HEK293T (cell line): ENCODE measurements at regions not wholly inside any gene's neighbourhood (a gene's known extent, or its start where the extent isn't known, plus 50 kb on each side); places are given as distances from the start of the nearest gene placed in this dataset.

ENCODE experiments used
- CTCF ChIA-PET: fragments of 350-600 bp; formaldehyde crosslinking; extraction: SDS; loops from one replicate; lab custom pipeline; 2021; ENCODE audit warnings: antibody characterized with exemption, inconsistent platforms; lab: Yijun Ruan, JAX
- POLR2A ChIA-PET: fragments of 350-600 bp; formaldehyde crosslinking; extraction: SDS; loops from one replicate; lab custom pipeline; 2020; ENCODE audit warnings: antibody characterized with exemption, inconsistent platforms; lab: Yijun Ruan, JAX
- DNase-seq: peaks from one replicate; pipeline ENCODE4 v3.0.0; 2012; ENCODE audit warnings: mixed read lengths; ENCODE audit errors: extremely low spot score
- ARNT ChIP-seq: fragments of 450-650 bp; IDR thresholded peaks from 2 replicates; pipeline ENCODE4 v1.6.1; 2017; ENCODE audit warnings: mild to moderate bottlenecking
- BHLHE40 ChIP-seq: fragments of 450-650 bp; IDR thresholded peaks from 2 replicates; pipeline ENCODE4 v1.6.1; 2016; ENCODE audit warnings: mild to moderate bottlenecking, moderate library complexity, borderline replicate concordance
- CTBP1 ChIP-seq: fragments of 450-650 bp; IDR thresholded peaks from 2 replicates; pipeline ENCODE4 v1.6.1; 2016; ENCODE audit warnings: borderline replicate concordance
- ELF4 ChIP-seq: fragments of 450-650 bp; IDR thresholded peaks from 2 replicates; pipeline ENCODE4 v1.6.1; 2017; ENCODE audit warnings: antibody characterized with exemption
- FOXA1 ChIP-seq: fragments of 450-650 bp; IDR thresholded peaks from 2 replicates; pipeline ENCODE4 v1.6.1; 2016; ENCODE audit warnings: mild to moderate bottlenecking
- FOXK2 ChIP-seq: fragments of 450-650 bp; IDR thresholded peaks from 2 replicates; pipeline ENCODE4 v1.6.1; 2016; ENCODE audit warnings: mild to moderate bottlenecking
- FOXM1 ChIP-seq: fragments of 450-650 bp; IDR thresholded peaks from 2 replicates; pipeline ENCODE4 v1.6.1; 2017; ENCODE audit warnings: mild to moderate bottlenecking, borderline replicate concordance
- HDGF ChIP-seq: fragments of 450-650 bp; IDR thresholded peaks from 2 replicates; pipeline ENCODE4 v1.6.1; 2017; ENCODE audit warnings: antibody characterized with exemption, borderline replicate concordance
- L3MBTL2 ChIP-seq: fragments of 450-650 bp; conservative IDR thresholded peaks from 2 replicates; pipeline ENCODE4 v1.6.1; 2016; ENCODE audit warnings: mild to moderate bottlenecking
- LEF1 ChIP-seq: fragments of 450-650 bp; IDR thresholded peaks from 2 replicates; pipeline ENCODE4 v1.6.1; 2017; ENCODE audit warnings: mild to moderate bottlenecking, borderline replicate concordance
- NFRKB ChIP-seq: fragments of 450-650 bp; IDR thresholded peaks from 2 replicates; pipeline ENCODE4 v1.6.1; 2016; ENCODE audit warnings: mild to moderate bottlenecking, moderate library complexity
- SP1 ChIP-seq: fragments of 450-650 bp; IDR thresholded peaks from 2 replicates; pipeline ENCODE4 v1.6.1; 2017
- SUZ12 ChIP-seq: fragments of 450-650 bp; IDR thresholded peaks from 2 replicates; pipeline ENCODE4 v1.6.1; 2016; ENCODE audit warnings: mild to moderate bottlenecking
- TARDBP ChIP-seq: fragments of 450-650 bp; IDR thresholded peaks from 2 replicates; pipeline ENCODE4 v1.6.1; 2016
- ZNF384 ChIP-seq: fragments of 450-650 bp; IDR thresholded peaks from 2 replicates; pipeline ENCODE4 v1.6.1; 2016
- TF ChIP-seq, protein P1 (sequence below): fragments of 450-650 bp; IDR thresholded peaks from 2 replicates; pipeline ENCODE4 v1.6.1; 2016

GRCh38 chr11:115740324-115740723 lies 236.1 kb upstream of the CADM1 start:
- ChIA-PET CTCF (no interaction called here), POLR2A (no interaction called here)
- TF ChIP-seq BHLHE40 (no peak), SP1 (no peak)
- DNase-seq = no peak

DNA sequence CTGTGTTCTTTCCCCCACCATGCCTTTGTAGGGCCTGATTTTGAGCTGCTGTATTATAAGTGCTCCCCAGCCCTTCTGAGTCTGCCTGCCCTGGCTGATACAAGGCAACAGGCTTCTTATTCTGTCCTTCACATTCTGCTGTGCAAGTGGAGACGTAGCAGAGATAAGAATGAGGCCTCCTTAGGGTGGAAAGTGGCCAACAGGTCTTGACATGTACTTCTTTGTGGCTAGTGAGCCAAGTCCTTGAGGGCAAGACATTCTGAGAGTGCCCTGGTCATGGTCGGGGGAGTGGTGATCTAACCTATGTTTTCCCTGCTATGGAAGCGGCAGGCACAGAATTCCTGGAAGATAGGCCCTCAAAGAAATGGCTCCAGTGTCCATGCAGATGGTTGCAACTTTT lies 235.7 kb upstream of the CADM1 start:
- TF ChIP-seq BHLHE40 = no peak
- TF ChIP-seq ARNT = no peak
- no peak for TF ChIP-seq FOXM1
- no peak for TF ChIP-seq L3MBTL2
- TF ChIP-seq TARDBP = no peak
- no peak for TF ChIP-seq CTBP1
- TF ChIP-seq LEF1 = no peak
- TF ChIP-seq ELF4 = no peak
- no peak for TF ChIP-seq SP1
- no peak for TF ChIP-seq SUZ12
- TF ChIP-seq FOXK2 = no peak
- no peak for TF ChIP-seq NFRKB
- TF ChIP-seq, protein P1, sequence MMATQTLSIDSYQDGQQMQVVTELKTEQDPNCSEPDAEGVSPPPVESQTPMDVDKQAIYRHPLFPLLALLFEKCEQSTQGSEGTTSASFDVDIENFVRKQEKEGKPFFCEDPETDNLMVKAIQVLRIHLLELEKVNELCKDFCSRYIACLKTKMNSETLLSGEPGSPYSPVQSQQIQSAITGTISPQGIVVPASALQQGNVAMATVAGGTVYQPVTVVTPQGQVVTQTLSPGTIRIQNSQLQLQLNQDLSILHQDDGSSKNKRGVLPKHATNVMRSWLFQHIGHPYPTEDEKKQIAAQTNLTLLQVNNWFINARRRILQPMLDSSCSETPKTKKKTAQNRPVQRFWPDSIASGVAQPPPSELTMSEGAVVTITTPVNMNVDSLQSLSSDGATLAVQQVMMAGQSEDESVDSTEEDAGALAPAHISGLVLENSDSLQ = no peak
- no peak for TF ChIP-seq ZNF384
- no peak for TF ChIP-seq HDGF
- TF ChIP-seq FOXA1 = no peak
- DNase-seq = no peak
- ChIA-PET CTCF (no interaction called here), POLR2A (no interaction called here)

DNA sequence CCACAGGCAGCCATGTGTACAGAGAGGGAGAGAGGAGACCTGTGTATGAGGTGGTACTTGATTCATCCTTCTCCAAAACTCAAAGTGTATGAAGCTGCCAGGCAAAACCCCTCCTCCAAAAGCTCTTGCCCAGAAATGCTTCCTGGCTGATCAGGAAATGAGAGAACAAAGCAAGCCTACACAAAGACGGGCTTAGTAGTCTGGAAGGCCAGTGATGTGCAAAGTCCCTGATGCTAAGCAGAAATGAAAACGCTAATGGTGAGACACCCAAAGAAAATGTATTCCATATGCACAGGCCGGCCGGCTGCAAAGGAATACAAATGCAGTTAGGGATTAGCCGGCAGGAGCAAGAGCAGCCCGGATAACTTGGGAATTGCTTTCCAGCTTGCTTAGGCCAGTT lies 234.9 kb upstream of the CADM1 start:
- POLR2A ChIA-PET = no interaction called here
- TF ChIP-seq HDGF (no peak), ARNT (no peak), LEF1 (no peak), ZNF384 (no peak)
- DNase-seq = no peak
- CTCF ChIA-PET = no interaction called here

DNA sequence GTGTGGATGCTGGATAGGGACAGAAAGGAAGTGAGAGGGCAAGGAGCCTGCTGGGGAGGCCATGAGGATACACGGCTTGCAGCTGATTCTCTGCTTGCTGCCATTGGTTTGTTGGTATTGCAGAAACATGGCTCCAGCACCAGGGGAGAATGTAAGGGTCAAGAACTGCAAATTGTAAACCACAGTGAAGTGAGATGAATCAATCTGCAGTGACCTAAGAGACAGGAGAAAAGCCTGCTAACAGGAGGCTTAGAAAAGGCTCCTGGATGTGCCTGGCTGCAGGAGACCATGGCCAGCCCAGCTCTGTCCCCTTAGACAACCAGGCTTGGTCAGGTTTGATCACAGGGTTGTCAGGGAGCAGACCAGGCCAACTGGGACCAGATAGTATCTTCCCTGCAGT lies 233.7 kb upstream of the CADM1 start:
- ChIA-PET POLR2A (no interaction called here), CTCF (no interaction called here)
- no peak for TF ChIP-seq HDGF
- TF ChIP-seq ELF4 = no peak
- TF ChIP-seq FOXK2 = no peak
- TF ChIP-seq CTBP1 = no peak
- TF ChIP-seq, protein P1 = no peak
- no peak for DNase-seq

DNA sequence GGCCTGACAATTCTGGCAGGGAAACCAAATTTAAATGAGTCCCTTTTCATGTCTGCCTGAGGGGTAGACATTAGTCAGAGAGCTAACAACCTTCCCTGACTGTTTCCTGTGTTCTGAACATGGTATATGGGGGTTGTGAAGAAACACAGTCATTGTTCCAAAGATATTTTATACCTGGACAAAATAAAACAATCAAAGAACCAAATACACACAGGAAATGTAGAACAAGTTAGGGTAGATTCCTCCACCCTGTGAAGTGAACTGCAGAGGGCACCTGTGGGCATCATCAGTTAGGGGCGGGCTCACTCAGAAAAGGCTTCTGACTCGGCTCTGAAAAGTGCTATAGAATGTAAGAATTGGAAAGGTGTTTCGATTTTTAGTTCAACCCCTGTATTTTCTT lies 231.9 kb upstream of the CADM1 start:
- no peak for DNase-seq
- ChIA-PET CTCF (no interaction called here), POLR2A (no interaction called here)
- no peak for TF ChIP-seq CTBP1
- no peak for TF ChIP-seq L3MBTL2
- TF ChIP-seq FOXM1 = no peak
- no peak for TF ChIP-seq HDGF
- TF ChIP-seq, protein P1 = no peak
- TF ChIP-seq ARNT = no peak
- TF ChIP-seq FOXA1 = no peak
- no peak for TF ChIP-seq ZNF384

DNA sequence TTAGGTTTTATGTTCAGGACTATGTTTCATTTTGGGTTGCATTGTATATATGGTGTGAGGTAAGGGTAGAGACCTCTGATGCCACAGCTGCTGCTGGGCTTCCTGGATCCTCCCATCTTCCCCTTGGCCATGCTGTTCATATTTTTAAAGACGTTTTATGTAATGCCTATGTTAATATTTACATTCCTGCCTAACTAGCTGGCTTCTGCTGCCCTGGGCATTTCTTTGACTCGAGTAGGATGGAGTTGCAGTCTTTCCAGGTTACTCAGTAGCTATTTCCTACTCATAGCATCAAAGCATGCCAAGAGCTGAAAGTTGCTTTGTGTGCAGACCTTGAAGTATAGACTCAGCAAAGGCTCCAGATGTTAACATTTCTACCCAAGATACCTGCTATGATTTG lies 220.5 kb upstream of the CADM1 start:
- TF ChIP-seq SUZ12 = no peak
- TF ChIP-seq NFRKB = no peak
- TF ChIP-seq ARNT = no peak
- no peak for TF ChIP-seq ELF4
- no peak for TF ChIP-seq SP1
- TF ChIP-seq FOXA1 = no peak
- no peak for TF ChIP-seq ZNF384
- TF ChIP-seq, protein P1 = no peak
- CTCF ChIA-PET = no interaction called here
- POLR2A ChIA-PET = no interaction called here
- DNase-seq = no peak

DNA sequence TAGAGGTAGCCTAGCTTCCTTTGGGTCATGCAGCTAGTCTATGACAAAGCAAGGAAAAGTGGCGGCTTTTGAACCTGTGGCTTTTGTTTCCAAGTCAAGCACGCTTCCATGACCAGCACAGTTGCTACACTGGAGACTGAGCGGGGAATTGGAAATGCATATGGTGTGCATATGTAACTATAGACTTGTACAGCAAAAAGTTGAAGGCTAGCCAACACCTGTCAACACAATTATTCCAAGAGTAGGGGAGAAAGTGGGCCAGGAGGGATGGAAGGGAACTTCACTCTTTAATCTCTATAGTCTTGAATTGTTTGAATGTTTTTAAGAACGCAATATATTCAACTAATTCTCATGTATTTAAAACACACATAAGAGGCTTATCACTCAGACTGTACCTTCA lies 218.5 kb upstream of the CADM1 start:
- TF ChIP-seq SP1 (no peak), SUZ12 (no peak), TARDBP (no peak), L3MBTL2 (no peak), FOXK2 (no peak), LEF1 (no peak), BHLHE40 (no peak), FOXM1 (no peak), FOXA1 (no peak), ELF4 (no peak), NFRKB (no peak), HDGF (no peak), ZNF384 (no peak), CTBP1 (no peak), ARNT (no peak)
- TF ChIP-seq, protein P1 = no peak
- no peak for DNase-seq
- POLR2A ChIA-PET = no interaction called here
- CTCF ChIA-PET = no interaction called here
